Type B pancreatic cell (in vitro differentiated cells): ENCODE measurements at regions not wholly inside any gene's neighbourhood (a gene's known extent, or its start where the extent isn't known, plus 50 kb on each side); places are given as distances from the start of the nearest gene placed in this dataset.
"Not testable (repeated sequence)": the region's sequence is repeated elsewhere in the genome, so short reads cannot be mapped to it uniquely, and the experiment has no call there.

ENCODE experiments used
- DNase-seq: peaks from one replicate; pipeline ENCODE4 v3.0.0; 2021; ENCODE audit warnings: mixed read lengths; ENCODE audit not compliant: unreplicated experiment; ENCODE audit errors: extremely low spot score
- H3K27ac Mint-ChIP-seq: 2 replicates; pipeline ENCODE4 v1.8.0; 2021; ENCODE audit warnings: mild to moderate bottlenecking, mixed read lengths
- H3K27me3 Mint-ChIP-seq: 2 replicates; pipeline ENCODE4 v1.8.0; 2021; ENCODE audit warnings: mixed read lengths
- H3K36me3 Mint-ChIP-seq: 2 replicates; pipeline ENCODE4 v1.8.0; 2021; ENCODE audit warnings: mixed read lengths
- H3K4me1 Mint-ChIP-seq: one replicate; pipeline ENCODE4 v1.8.0; 2021; ENCODE audit warnings: mixed read lengths; ENCODE audit not compliant: unreplicated experiment
- H3K4me3 Mint-ChIP-seq: 2 replicates; pipeline ENCODE4 v1.8.0; 2021; ENCODE audit warnings: mild to moderate bottlenecking, mixed read lengths
- H3K9me3 Mint-ChIP-seq: 2 replicates; pipeline ENCODE4 v1.8.0; 2021; ENCODE audit warnings: mixed read lengths
- CTCF ChIP-seq: fragments of 200-600 bp; sonication (generic); conservative IDR thresholded peaks from 2 replicates; pipeline ENCODE4 v1.5.0; 2021; ENCODE audit warnings: antibody characterized with exemption, mild to moderate bottlenecking

DNA sequence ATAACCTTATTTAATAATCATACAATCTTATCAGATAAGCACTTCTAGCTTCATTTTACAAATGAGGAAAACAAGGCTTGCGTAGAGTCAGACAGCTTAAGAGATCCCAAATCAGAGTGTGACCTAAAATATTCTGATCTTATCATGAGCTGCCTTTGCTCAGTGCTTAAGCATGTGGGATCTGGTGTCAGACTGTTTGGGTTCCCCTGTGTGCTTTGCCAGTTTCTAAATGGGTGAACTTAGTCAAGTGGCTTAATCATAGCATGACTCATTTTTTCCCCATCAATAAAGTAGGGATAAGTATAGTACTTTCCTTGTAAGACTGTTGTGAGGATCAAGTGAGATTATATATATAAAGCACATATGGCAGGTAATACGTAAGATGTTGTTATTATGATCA is 612.6 kb upstream of the C16orf82 start:
- no peak overlapping the region for H3K27ac Mint-ChIP-seq

DNA sequence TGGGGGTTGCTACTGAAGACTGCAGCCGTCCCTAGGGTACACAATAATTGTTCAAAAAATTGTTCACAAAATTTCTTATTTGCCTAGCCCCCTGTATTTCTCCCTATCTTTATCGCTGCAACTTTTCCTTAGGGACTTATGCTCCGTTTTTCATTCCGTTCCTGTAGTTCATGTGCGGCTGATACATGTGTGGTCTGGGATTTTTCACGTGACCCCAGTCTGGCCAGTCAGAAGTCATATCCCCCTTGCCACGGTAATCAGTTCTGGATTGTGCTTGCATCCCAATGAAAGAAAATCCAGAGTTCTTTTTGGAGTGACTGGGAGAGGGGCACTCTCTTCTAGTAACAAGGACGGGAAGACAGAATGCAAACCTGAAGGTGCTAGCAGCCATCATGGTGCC is 610.7 kb upstream of the C16orf82 start:
- Mint-ChIP-seq H3K4me1 (no peaks in the 10 kb centered on the region), H3K36me3 (no peaks in the 10 kb centered on the region), H3K9me3 (no peaks in the 10 kb centered on the region), H3K27me3 (no peaks in the 10 kb centered on the region), H3K27ac (no peak overlapping the region), H3K4me3 (no peak overlapping the region)
- TF ChIP-seq CTCF, result no peak
- no peak for DNase-seq

More for the DNA sequence above, 612.6 kb upstream of the C16orf82 start:
- H3K9me3 Mint-ChIP-seq, result no peaks in the 10 kb centered on the region
- H3K4me1 Mint-ChIP-seq, result no peaks in the 10 kb centered on the region
- DNase-seq, result no peak
- H3K4me3 Mint-ChIP-seq, result no peak overlapping the region
- no peaks in the 10 kb centered on the region for H3K27me3 Mint-ChIP-seq
- TF ChIP-seq CTCF, result no peak
- H3K36me3 Mint-ChIP-seq, result no peaks in the 10 kb centered on the region

GRCh38 chr16:26457095-26457494 is 609.6 kb upstream of the C16orf82 start:
- Mint-ChIP-seq H3K4me1 (no peaks in the 10 kb centered on the region), H3K9me3 (no peaks in the 10 kb centered on the region), H3K27ac (no peak overlapping the region), H3K36me3 (no peaks in the 10 kb centered on the region), H3K27me3 (no peaks in the 10 kb centered on the region), H3K4me3 (no peak overlapping the region)
- no peak for DNase-seq
- no peak for TF ChIP-seq CTCF

GRCh38 chr16:26457882-26458281 is 608.8 kb upstream of the C16orf82 start:
- TF ChIP-seq CTCF, result no peak
- H3K36me3 Mint-ChIP-seq, result no peaks in the 10 kb centered on the region
- no peak for DNase-seq
- no peaks in the 10 kb centered on the region for H3K4me1 Mint-ChIP-seq
- H3K4me3 Mint-ChIP-seq, result no peak overlapping the region
- no peak overlapping the region for H3K27ac Mint-ChIP-seq
- H3K27me3 Mint-ChIP-seq, result no peaks in the 10 kb centered on the region
- no peaks in the 10 kb centered on the region for H3K9me3 Mint-ChIP-seq

DNA sequence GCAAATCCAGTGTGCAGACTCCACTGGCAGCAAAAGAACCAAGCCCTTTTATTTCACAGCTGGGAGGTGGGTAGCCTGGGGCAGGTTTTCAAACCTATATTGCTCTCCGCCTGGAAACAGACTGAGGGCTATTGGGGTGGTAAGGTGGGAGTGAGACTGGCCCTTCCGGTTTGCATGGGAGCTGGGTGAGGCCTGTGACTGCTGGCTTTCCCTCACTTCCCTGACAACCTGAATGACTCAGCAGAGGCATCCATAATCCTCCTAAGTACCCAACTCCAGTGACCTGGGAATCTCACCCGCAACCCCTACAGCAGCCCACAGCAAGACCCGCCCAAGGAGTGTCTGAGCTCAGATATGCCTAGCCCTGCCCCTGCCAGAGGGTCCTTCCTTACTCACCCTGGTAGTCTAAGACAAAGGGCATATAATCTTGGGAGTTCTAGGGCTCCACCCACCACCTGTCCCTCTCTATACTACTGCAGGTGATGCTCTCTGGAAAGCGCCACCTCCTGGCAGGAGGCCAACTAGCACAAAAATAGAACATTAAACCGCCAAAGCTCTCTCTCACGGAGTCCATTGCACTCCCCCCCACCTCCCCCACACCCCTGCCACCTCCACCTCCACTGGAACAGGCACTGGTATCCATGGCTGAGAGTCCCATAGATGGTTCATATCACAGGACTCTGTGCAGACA is 602.0 kb upstream of the C16orf82 start:
- DNase-seq, result no peak
- Mint-ChIP-seq H3K27ac (peak overlapping the region; percentile 79), H3K4me3 (no peak overlapping the region), H3K36me3 (no peaks in the 10 kb centered on the region), H3K4me1 (no peaks in the 10 kb centered on the region), H3K9me3 (no peaks in the 10 kb centered on the region), H3K27me3 (no peaks in the 10 kb centered on the region)
- TF ChIP-seq CTCF, result no peak

- H3K4me1 Mint-ChIP-seq, H3K4me3 Mint-ChIP-seq, H3K27me3 Mint-ChIP-seq, H3K36me3 Mint-ChIP-seq, H3K27ac Mint-ChIP-seq, DNase-seq: not testable (repeated sequence)
- H3K9me3 Mint-ChIP-seq, result peaks cover 12% of the 10 kb centered on the region
Observed at GRCh38 chr16:26474405-26474804, 592.3 kb upstream of the C16orf82 start.
